Upper lobe of left lung (tissue), 6 donors: ENCODE measurements at regions not wholly inside any gene's neighbourhood (a gene's known extent, or its start where the extent isn't known, plus 50 kb on each side); places are given as distances from the start of the nearest gene placed in this dataset.

Experiments used
- ATAC-seq, 2 donors: fragments of 200-7000 bp; cut with Tn5 transposase; one replicate each; pipeline ENCODE4 v1.9.1; 2022; ENCODE audit warnings: mild to moderate bottlenecking in 2 of 2, moderate library complexity in 2 of 2; ENCODE audit not compliant: low FRiP score in 2 of 2
- DNase-seq, 2 donors: peaks; one replicate each; pipeline ENCODE4 v3.0.0-alpha.2; 2019 to 2020
- H3K27ac ChIP-seq, 4 donors: fragments of 200-600 bp; sonication (generic); one replicate each; pipeline ENCODE4 v1.5.1; 2016 to 2019
- H3K27me3 ChIP-seq, 4 donors: fragments of 200-600 bp; sonication (generic); one replicate each; pipeline ENCODE4 v1.5.1; 2017 to 2019
- H3K36me3 ChIP-seq, 4 donors: fragments of 200-600 bp; sonication (generic); one replicate each; pipeline ENCODE4 v1.5.1; 2016 to 2019
- H3K4me1 ChIP-seq, 4 donors: fragments of 200-600 bp; sonication (generic); one replicate each; pipeline ENCODE4 v1.5.1; 2018 to 2019
- H3K4me3 ChIP-seq, 4 donors: fragments of 200-600 bp; sonication (generic); one replicate each; pipeline ENCODE4 v1.5.1; 2017 to 2019; ENCODE audit warnings: mild to moderate bottlenecking in 2 of 4, moderate library complexity in 1 of 4
- H3K9me3 ChIP-seq, 4 donors: fragments of 200-600 bp; sonication (generic); one replicate each; pipeline ENCODE4 v1.5.1; 2018 to 2019
- CTCF ChIP-seq, 6 experiments: fragments of 450-650 bp in 4 of 6; fragments of 200-600 bp in 2 of 6; sonication (generic) in 2 of 6; IDR thresholded peaks; one replicate each; pipeline ENCODE4 v1.5.1; 2016 to 2019; ENCODE audit warnings: antibody characterized with exemption in 6 of 6
- EP300 ChIP-seq, 4 donors: sonication (generic); formaldehyde crosslinking; IDR thresholded peaks; one replicate each; pipeline ENCODE4 v1.5.1; 2017; ENCODE audit warnings: antibody characterized with exemption in 4 of 4, control low read depth in 2 of 4
- POLR2A ChIP-seq, 4 donors: fragments of 450-650 bp; IDR thresholded peaks; one replicate each; pipeline ENCODE4 v1.5.1; 2016 to 2017; ENCODE audit warnings: antibody characterized with exemption in 4 of 4, mild to moderate bottlenecking in 2 of 4
- POLR2AphosphoS5 ChIP-seq, 2 donors: sonication (generic); formaldehyde crosslinking; IDR thresholded peaks; one replicate each; pipeline ENCODE4 v1.5.1; 2017; ENCODE audit warnings: antibody characterized with exemption in 2 of 2
- WGBS, 2 donors: methylation state at CpG; one replicate each; pipeline ENCODE4 v1.1.5; 2017 to 2018; 5-methylcytosine and 5-hydroxymethylcytosine counted together
- donor health status: DM: no; HTN: no; CAD: no; lungs with moderate emphysema.
- donor health status: DM: no; HTN: yes; CAD: no; lungs with severe emphysema.

DNA sequence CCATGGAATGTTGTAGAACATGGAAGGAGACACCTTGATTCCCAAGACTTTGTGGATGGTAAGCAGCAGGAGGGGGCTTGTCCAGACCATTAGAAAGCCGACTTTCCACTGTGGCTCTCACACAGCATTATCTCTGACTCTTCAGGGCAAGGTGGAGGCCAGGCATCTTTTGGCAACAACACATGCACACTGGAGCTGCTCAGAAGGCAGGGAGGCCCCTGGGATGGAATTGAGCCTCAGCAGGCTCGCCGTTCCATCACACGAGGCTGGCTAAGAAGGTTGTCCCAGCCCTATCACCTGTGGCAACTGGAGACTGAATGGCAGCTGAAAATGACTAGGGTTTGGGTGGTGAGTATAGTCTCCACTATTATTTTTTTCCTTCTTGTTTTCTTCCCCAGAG lies 76.3 kb upstream of the TMEM45B start:
- no peaks in the 10 kb centered on the region for H3K27me3 ChIP-seq
- TF ChIP-seq CTCF (IDR thresholded peaks at IDR 0.05): no peak
- TF ChIP-seq POLR2AphosphoS5 (IDR thresholded peaks at IDR 0.05): no peak
- no peak for TF ChIP-seq EP300 (IDR thresholded peaks at IDR 0.05)
- TF ChIP-seq POLR2A (IDR thresholded peaks at IDR 0.05): no peak
- ATAC-seq (no peak), DNase-seq (no peak)
- WGBS, 2 donors: 81 to 83% methylated on average over 4 of the region's 4 CpGs
- no peaks in the 10 kb centered on the region for H3K4me1 ChIP-seq
- H3K4me3 ChIP-seq: no peak overlapping the region
- H3K9me3 ChIP-seq: no peaks in the 10 kb centered on the region
- no peak overlapping the region for H3K27ac ChIP-seq
- no peaks in the 10 kb centered on the region for H3K36me3 ChIP-seq

GRCh38 chr11:129740125-129740719 lies 75.4 kb upstream of the TMEM45B start:
- Histone ChIP-seq H3K4me1 (no peaks in the 10 kb centered on the region), H3K36me3 (no peaks in the 10 kb centered on the region), H3K9me3 (no peaks in the 10 kb centered on the region), H3K4me3 (no peak overlapping the region), H3K27me3 (no peaks in the 10 kb centered on the region), H3K27ac (no peak overlapping the region)
- 92 to 94% methylated on average over 4 of the region's 4 CpGs for WGBS, 2 donors
- TF ChIP-seq CTCF (IDR thresholded peaks at IDR 0.05) (no peak), POLR2A (IDR thresholded peaks at IDR 0.05) (no peak), POLR2AphosphoS5 (IDR thresholded peaks at IDR 0.05) (no peak), EP300 (IDR thresholded peaks at IDR 0.05) (no peak)
- ATAC-seq: no peak
- DNase-seq: no peak

DNA sequence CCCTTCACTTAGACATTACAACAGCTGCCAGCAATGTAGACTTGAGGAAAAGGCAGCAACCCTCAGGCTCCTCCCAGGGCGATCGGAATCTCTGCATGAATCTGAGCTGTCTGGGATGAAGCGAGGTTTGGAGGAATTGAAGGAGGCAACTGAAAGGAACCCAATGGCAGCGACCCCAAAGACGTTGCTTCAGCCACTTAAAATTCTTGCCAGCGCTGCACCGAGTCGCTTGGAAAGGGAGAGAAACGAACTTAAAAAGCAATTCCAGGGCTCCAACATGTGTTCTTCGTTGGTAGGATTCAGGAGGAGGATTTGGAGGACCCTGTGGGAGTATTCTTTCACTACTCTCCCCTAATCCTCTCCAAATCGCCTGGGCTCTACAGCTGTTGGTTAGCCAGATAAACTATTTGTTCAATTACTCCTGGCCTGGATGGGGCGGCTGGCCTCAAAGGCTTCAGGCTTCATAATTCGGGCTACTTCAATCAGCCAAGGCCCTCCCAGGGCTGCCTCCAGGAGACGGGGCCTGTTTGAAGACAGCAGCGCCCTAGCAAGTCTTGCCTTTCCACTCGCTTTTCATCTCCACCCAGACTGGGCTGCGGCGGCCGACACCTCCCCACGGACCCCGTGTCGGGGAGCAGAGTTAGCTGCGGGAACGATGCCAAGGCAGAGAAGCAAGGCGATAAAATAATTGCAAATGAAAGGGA lies 72.4 kb upstream of the TMEM45B start:
- ATAC-seq (peak in 1 of 2 donors; percentile 75), DNase-seq (peak in 1 of 2 donors; percentile 63)
- WGBS, 2 donors: 69 to 81% methylated on average over 20 to 25 of the region's 25 CpGs
- Histone ChIP-seq H3K4me3 (no peak overlapping the region), H3K36me3 (no peaks in the 10 kb centered on the region), H3K27me3 (no peaks in the 10 kb centered on the region), H3K9me3 (no peaks in the 10 kb centered on the region), H3K27ac (no peak overlapping the region), H3K4me1 (no peaks in the 10 kb centered on the region)
- TF ChIP-seq POLR2AphosphoS5 (IDR thresholded peaks at IDR 0.05) (no peak), POLR2A (IDR thresholded peaks at IDR 0.05) (no peak), CTCF (IDR thresholded peaks at IDR 0.05) (no peak), EP300 (IDR thresholded peaks at IDR 0.05) (no peak)

- no peaks in the 10 kb centered on the region for H3K27me3 ChIP-seq
Measured at GRCh38 chr11:129747071-129747470, 68.6 kb upstream of the TMEM45B start.

More at GRCh38 chr11:129747071-129747470, 68.6 kb upstream of the TMEM45B start:
- no peak for ATAC-seq
- Histone ChIP-seq H3K27ac (no peak overlapping the region), H3K9me3 (no peaks in the 10 kb centered on the region), H3K4me1 (peaks cover 4 to 6% (median 5%) of the 10 kb centered on the region in 4 donors), H3K4me3 (no peak overlapping the region), H3K36me3 (no peaks in the 10 kb centered on the region)
- DNase-seq: no peak
- 81 to 87% methylated on average over 6 of the region's 6 CpGs for WGBS, 2 donors
- TF ChIP-seq EP300 (IDR thresholded peaks at IDR 0.05) (no peak), POLR2AphosphoS5 (IDR thresholded peaks at IDR 0.05) (no peak), POLR2A (IDR thresholded peaks at IDR 0.05) (no peak), CTCF (IDR thresholded peaks at IDR 0.05) (no peak)
